HepG2 (cell line): ENCODE measurements at regions not wholly inside any gene's neighbourhood (a gene's known extent, or its start where the extent isn't known, plus 50 kb on each side); places are given as distances from the start of the nearest gene placed in this dataset.

ENCODE experiments used
- ATAC-seq: fragments of 200-7000 bp; cut with Tn5 transposase; 3 replicates; pipeline ENCODE4 v1.9.1; 2020; ENCODE audit warnings: mild to moderate bottlenecking, moderate library complexity
- BruUV-seq: library from RNA; stranded (reverse); fragments of 400-500 nt; replicated peaks from 2 replicates; lab custom pipeline; 2021; lab: Mats Ljungman, UMichigan
- CTCF ChIA-PET: fragments of 300-600 bp; formaldehyde crosslinking; extraction: SDS; loops from one replicate; lab custom pipeline; 2021; ENCODE audit warnings: low total read pairs, inconsistent platforms, low intra/inter-chr PET ratio; lab: Yijun Ruan, JAX
- POLR2A ChIA-PET: fragments of 350-600 bp; sonication (Branson Sonifier 250); formaldehyde crosslinking; loops from one replicate; lab custom pipeline; 2020; ENCODE audit warnings: antibody characterized with exemption, inconsistent platforms; lab: Yijun Ruan, JAX
- DNase-seq: peaks from one replicate; pipeline ENCODE4 v3.0.0-alpha.2; 2015; ENCODE audit warnings: low spot score
- FAIRE-seq: peaks from 3 replicates; lab custom pipeline; 2011; peaks lifted over from hg19 to GRCh38; lab: Jason Lieb, UNC
- H2AFZ ChIP-seq: one replicate; pipeline ENCODE4 v1.6.1; 2011; ENCODE audit warnings: low read length, inconsistent platforms
- H3K27ac ChIP-seq: fragments of 300-600 bp; 3 replicates; pipeline ENCODE4 v1.8.0; 2011; ENCODE audit warnings: mixed run types, mild to moderate bottlenecking, mixed read lengths, low read length, inconsistent platforms; ENCODE audit not compliant: insufficient read depth; ENCODE audit errors: extremely low read length
- H3K27me3 ChIP-seq, 2 experiments: fragments of 200-600 bp in 1 of 2; 2 replicates in 1 of 2; 3 replicates in 1 of 2; pipeline versions ENCODE4 v1.6.0 to v1.8.0; 2011; ENCODE audit warnings: low read length in 2 of 2, mild to moderate bottlenecking in 2 of 2, moderate library complexity in 2 of 2, inconsistent platforms in 1 of 2; ENCODE audit not compliant: insufficient read depth in 2 of 2, control insufficient read depth in 1 of 2
- H3K36me3 ChIP-seq, 2 experiments: fragments of 200-600 bp in 1 of 2; replicated peaks in 1 of 2; 2 replicates in 1 of 2; 3 replicates in 1 of 2; pipeline versions ENCODE4 v1.5.1 to v1.8.0; 2011; ENCODE audit warnings: low read length in 2 of 2, inconsistent platforms in 1 of 2; ENCODE audit not compliant: insufficient read depth in 2 of 2, control insufficient read depth in 1 of 2
- H3K4me1 ChIP-seq: 2 replicates; pipeline ENCODE4 v1.5.1; 2012; ENCODE audit warnings: low read length, inconsistent platforms; ENCODE audit not compliant: insufficient read depth
- H3K4me2 ChIP-seq: 2 replicates; pipeline ENCODE4 v1.6.0; 2011; ENCODE audit warnings: low read depth, low read length, inconsistent platforms
- H3K4me3 ChIP-seq, 3 experiments: fragments of 200-600 bp in 1 of 3; sonication (generic), shearing (Covaris generic) in 1 of 3; replicated peaks in 1 of 3; 2 replicates each; pipeline ENCODE4 v1.5.1; 2011 to 2016; ENCODE audit warnings: low read length in 3 of 3, inconsistent platforms in 2 of 3, low read depth in 2 of 3, mild to moderate bottlenecking in 2 of 3, control low read depth in 1 of 3, mixed read lengths in 1 of 3; ENCODE audit not compliant: insufficient read depth in 1 of 3
- H3K79me2 ChIP-seq: one replicate; pipeline ENCODE4 v1.6.1; 2011; ENCODE audit warnings: low read length, inconsistent platforms; ENCODE audit not compliant: insufficient read depth
- H3K9ac ChIP-seq: 2 replicates; pipeline ENCODE4 v1.6.0; 2011; ENCODE audit warnings: mild to moderate bottlenecking, low read depth, low read length, inconsistent platforms; ENCODE audit not compliant: insufficient read depth
- H3K9me3 ChIP-seq: 2 replicates; pipeline ENCODE4 v1.5.1; 2012; ENCODE audit warnings: mild to moderate bottlenecking, low read length
- H4K20me1 ChIP-seq: 2 replicates; pipeline ENCODE4 v1.6.0; 2011; ENCODE audit warnings: inconsistent platforms, mild to moderate bottlenecking, low read length, moderate library complexity; ENCODE audit not compliant: insufficient read depth
- FOXC1 ChIP-seq: sonication (generic); formaldehyde crosslinking; IDR thresholded peaks from 2 replicates; pipeline ENCODE4 v1.8.0; 2022; ENCODE audit warnings: mild to moderate bottlenecking, missing genetic modification reagents, borderline replicate concordance
- KLF12 ChIP-seq: sonication (generic); formaldehyde crosslinking; IDR thresholded peaks from 2 replicates; pipeline ENCODE4 v1.4.0; 2020; ENCODE audit warnings: missing genetic modification reagents, borderline replicate concordance
- KLF13 ChIP-seq: sonication (generic); formaldehyde crosslinking; IDR thresholded peaks from 2 replicates; pipeline ENCODE4 v1.4.0; 2020; ENCODE audit warnings: mild to moderate bottlenecking, missing genetic modification reagents
- PCBP1 ChIP-seq: fragments of 200-400 bp; formaldehyde crosslinking; IDR thresholded peaks from 2 replicates; pipeline ENCODE4 v1.6.1; 2017; ENCODE audit warnings: mild to moderate bottlenecking, low read depth, low read length, borderline replicate concordance
- PHF21A ChIP-seq: sonication (generic); formaldehyde crosslinking; IDR thresholded peaks from 2 replicates; pipeline ENCODE4 v1.5.0; 2020; ENCODE audit warnings: mild to moderate bottlenecking, missing genetic modification reagents
- POLR2AphosphoS5 ChIP-seq: IDR thresholded peaks from 2 replicates; pipeline ENCODE4 v1.6.1; 2012; ENCODE audit warnings: low read depth, low read length
- SAFB2 ChIP-seq: sonication (generic); formaldehyde crosslinking; IDR thresholded peaks from 2 replicates; pipeline ENCODE4 v1.5.1; 2020; ENCODE audit warnings: missing genetic modification reagents, low read depth, mild to moderate bottlenecking, borderline replicate concordance
- ZNF569 ChIP-seq: sonication (generic); formaldehyde crosslinking; IDR thresholded peaks from 2 replicates; pipeline ENCODE4 v1.5.0; 2020; ENCODE audit warnings: mild to moderate bottlenecking, missing genetic modification reagents, moderate library complexity, borderline replicate concordance
- ZNF75D ChIP-seq: sonication (generic); formaldehyde crosslinking; IDR thresholded peaks from 2 replicates; pipeline ENCODE4 v1.8.1; 2023; ENCODE audit warnings: missing genetic modification reagents, mild to moderate bottlenecking, borderline replicate concordance
- WGBS: methylation state at CpG from one replicate; pipeline ENCODE4 v1.1.6; 2017; ENCODE audit warnings: low lambda C conversion rate; 5-methylcytosine and 5-hydroxymethylcytosine counted together
- in situ Hi-C: cut with HindIII; loops from 2 replicates; pipeline ENCODE4 v1.10.0; 2017; ENCODE audit warnings: low pct_unique_long_range_greater_than_20kb; ENCODE audit not compliant: extremely low pct_ligation_motif_present
- intact Hi-C: fragments of 100-400 bp; cut with micrococcal nuclease; formaldehyde crosslinking; loops from one replicate; pipeline ENCODE4 v1.10.0; 2022; ENCODE audit not compliant: unreplicated experiment
- TF ChIP-seq, protein P1 (sequence below): IDR thresholded peaks from 2 replicates; pipeline ENCODE4 v1.6.1; 2016
- TF ChIP-seq, protein P2 (sequence below): IDR thresholded peaks from 2 replicates; pipeline ENCODE4 v1.6.1; 2016; ENCODE audit warnings: low read depth, control low read depth
- TF ChIP-seq, protein P3 (sequence below): sonication (generic); formaldehyde crosslinking; IDR thresholded peaks from 2 replicates; pipeline ENCODE4 v1.5.0; 2020; ENCODE audit warnings: missing genetic modification reagents

DNA sequence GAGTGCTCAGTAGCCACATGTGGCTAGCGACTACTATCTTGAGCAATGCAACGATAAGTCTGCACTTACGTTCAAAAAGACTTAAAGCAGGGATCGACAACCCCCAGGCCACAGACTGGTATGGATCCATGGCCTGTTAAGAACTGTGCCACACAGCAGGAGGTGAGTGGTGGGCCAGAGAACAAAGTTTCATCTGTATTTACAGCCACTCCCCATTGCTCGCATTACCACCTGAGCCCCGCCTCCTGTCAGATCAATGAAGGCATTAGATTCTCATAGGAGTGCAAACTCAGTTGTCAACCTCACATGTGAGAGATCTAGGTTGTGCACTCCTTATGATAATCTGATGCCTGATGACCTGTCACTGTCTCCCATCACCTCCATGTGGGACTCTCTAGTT is 103.6 kb upstream of the ZRANB2 start:
- peaks cover 69% of the 10 kb centered on the region for H3K9me3 ChIP-seq
- TF ChIP-seq, protein P1, sequence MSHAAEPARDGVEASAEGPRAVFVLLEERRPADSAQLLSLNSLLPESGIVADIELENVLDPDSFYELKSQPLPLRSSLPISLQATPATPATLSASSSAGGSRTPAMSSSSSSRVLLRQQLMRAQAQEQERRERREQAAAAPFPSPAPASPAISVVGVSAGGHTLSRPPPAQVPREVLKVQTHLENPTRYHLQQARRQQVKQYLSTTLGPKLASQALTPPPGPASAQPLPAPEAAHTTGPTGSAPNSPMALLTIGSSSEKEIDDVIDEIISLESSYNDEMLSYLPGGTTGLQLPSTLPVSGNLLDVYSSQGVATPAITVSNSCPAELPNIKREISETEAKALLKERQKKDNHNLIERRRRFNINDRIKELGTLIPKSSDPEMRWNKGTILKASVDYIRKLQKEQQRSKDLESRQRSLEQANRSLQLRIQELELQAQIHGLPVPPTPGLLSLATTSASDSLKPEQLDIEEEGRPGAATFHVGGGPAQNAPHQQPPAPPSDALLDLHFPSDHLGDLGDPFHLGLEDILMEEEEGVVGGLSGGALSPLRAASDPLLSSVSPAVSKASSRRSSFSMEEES (CRISPR knock-in tag) = no peak
- TF ChIP-seq KLF13 (CRISPR knock-in tag) (no peak), ZNF75D (CRISPR knock-in tag) (no peak), PHF21A (CRISPR knock-in tag) (no peak), ZNF569 (no peak), FOXC1 (CRISPR knock-in tag) (no peak), SAFB2 (CRISPR knock-in tag) (no peak), PCBP1 (no peak), KLF12 (no peak), POLR2AphosphoS5 (no peak)
- TF ChIP-seq, protein P2, sequence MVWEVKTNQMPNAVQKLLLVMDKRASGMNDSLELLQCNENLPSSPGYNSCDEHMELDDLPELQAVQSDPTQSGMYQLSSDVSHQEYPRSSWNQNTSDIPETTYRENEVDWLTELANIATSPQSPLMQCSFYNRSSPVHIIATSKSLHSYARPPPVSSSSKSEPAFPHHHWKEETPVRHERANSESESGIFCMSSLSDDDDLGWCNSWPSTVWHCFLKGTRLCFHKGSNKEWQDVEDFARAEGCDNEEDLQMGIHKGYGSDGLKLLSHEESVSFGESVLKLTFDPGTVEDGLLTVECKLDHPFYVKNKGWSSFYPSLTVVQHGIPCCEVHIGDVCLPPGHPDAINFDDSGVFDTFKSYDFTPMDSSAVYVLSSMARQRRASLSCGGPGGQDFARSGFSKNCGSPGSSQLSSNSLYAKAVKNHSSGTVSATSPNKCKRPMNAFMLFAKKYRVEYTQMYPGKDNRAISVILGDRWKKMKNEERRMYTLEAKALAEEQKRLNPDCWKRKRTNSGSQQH (CRISPR knock-in tag) = no peak
- TF ChIP-seq, protein P3, sequence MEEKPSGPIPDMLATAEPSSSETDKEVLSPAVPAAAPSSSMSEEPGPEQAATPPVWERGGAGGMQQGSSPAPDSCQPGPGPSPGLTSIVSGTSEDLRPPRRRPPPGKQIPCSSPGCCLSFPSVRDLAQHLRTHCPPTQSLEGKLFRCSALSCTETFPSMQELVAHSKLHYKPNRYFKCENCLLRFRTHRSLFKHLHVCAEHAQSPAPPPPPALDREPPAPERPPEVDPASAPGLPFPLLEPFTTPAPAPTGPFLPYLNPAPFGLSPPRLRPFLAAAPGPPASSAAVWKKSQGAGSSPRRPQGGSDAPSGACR = no peak
- no TSS peak for BruUV-seq
- no peak overlapping the region for H2AFZ ChIP-seq
- no peaks in the 10 kb centered on the region for H3K36me3 ChIP-seq
- ATAC-seq (no peak), FAIRE-seq (no peak), DNase-seq (no peak)
- no peaks in the 10 kb centered on the region for H3K4me1 ChIP-seq
- H3K9ac ChIP-seq = no peak overlapping the region
- H3K79me2 ChIP-seq = no peaks in the 10 kb centered on the region
- no peaks in the 10 kb centered on the region for H4K20me1 ChIP-seq
- ChIA-PET CTCF (no interaction called here), POLR2A (no interaction called here)
- intact Hi-C loops (no loop called here), in situ Hi-C loops (no loop called here)
- no peak overlapping the region for H3K27ac ChIP-seq
- H3K4me2 ChIP-seq = no peak overlapping the region
- no peaks in the 10 kb centered on the region for H3K27me3 ChIP-seq
- no peak overlapping the region for H3K4me3 ChIP-seq
- 56% methylated on average over 6 of the region's 6 CpGs for WGBS
